ENCODE measurements at regions not wholly inside any gene's neighbourhood (a gene's known extent, or its start where the extent isn't known, plus 50 kb on each side); places are given as distances from the start of the nearest gene placed in this dataset.

DNA sequence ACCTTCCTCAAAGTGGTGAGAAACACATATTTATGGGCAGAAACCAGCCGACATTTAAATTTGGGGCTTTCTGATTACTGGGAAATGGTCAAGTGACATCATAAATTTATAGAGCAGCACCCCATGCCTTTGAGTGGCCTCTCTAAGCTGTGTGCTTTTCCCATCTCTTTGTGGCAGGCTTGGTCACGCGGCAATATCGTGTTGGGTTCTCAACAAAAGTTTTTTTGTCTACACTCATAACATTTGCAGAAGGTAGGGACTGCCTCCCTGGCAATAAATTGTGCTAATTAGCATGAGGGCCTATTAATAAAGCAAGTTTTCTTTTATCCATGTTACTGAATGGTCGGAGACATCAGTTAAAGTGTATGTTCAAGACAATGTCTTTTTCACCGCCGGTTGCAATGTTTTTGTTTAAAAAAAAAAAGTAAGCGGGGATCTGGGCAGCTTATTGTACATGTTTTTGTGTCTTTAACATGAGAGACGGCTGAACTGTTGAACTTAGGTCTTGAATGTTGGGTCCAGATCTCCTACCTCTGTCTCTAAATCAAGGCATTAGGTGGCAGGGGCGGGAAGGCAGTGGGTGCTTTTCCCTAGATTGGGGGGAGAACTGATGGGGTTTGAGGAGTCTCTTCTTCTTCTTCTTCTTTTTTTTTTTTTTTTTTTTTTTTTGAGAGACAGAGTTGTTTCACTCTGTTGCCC is 193.3 kb downstream of the PHETA1 start:
- no peak for TF ChIP-seq POLR2A (IDR thresholded peaks at IDR 0.05; ENCODE audit: borderline replicate concordance, extremely low read depth, insufficient read depth, insufficient read length)
- TF ChIP-seq, protein P1, sequence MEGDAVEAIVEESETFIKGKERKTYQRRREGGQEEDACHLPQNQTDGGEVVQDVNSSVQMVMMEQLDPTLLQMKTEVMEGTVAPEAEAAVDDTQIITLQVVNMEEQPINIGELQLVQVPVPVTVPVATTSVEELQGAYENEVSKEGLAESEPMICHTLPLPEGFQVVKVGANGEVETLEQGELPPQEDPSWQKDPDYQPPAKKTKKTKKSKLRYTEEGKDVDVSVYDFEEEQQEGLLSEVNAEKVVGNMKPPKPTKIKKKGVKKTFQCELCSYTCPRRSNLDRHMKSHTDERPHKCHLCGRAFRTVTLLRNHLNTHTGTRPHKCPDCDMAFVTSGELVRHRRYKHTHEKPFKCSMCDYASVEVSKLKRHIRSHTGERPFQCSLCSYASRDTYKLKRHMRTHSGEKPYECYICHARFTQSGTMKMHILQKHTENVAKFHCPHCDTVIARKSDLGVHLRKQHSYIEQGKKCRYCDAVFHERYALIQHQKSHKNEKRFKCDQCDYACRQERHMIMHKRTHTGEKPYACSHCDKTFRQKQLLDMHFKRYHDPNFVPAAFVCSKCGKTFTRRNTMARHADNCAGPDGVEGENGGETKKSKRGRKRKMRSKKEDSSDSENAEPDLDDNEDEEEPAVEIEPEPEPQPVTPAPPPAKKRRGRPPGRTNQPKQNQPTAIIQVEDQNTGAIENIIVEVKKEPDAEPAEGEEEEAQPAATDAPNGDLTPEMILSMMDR (IDR thresholded peaks at IDR 0.05 in 2 of 3, conservative IDR thresholded peaks at IDR 0.05 in 1 of 3; ENCODE audit: borderline replicate concordance in 1 of 3, insufficient read depth in 1 of 3, low read depth in 2 of 3, low read length in 2 of 3), result no peak
- TF ChIP-seq POLR2AphosphoS5 (IDR thresholded peaks at IDR 0.05; ENCODE audit: low read depth, low read length), result no peak
- no peak for TF ChIP-seq TCF7L2 (IDR thresholded peaks at IDR 0.05; ENCODE audit: borderline replicate concordance, extremely low read depth, insufficient read depth, insufficient read length)
- TF ChIP-seq, protein P2, sequence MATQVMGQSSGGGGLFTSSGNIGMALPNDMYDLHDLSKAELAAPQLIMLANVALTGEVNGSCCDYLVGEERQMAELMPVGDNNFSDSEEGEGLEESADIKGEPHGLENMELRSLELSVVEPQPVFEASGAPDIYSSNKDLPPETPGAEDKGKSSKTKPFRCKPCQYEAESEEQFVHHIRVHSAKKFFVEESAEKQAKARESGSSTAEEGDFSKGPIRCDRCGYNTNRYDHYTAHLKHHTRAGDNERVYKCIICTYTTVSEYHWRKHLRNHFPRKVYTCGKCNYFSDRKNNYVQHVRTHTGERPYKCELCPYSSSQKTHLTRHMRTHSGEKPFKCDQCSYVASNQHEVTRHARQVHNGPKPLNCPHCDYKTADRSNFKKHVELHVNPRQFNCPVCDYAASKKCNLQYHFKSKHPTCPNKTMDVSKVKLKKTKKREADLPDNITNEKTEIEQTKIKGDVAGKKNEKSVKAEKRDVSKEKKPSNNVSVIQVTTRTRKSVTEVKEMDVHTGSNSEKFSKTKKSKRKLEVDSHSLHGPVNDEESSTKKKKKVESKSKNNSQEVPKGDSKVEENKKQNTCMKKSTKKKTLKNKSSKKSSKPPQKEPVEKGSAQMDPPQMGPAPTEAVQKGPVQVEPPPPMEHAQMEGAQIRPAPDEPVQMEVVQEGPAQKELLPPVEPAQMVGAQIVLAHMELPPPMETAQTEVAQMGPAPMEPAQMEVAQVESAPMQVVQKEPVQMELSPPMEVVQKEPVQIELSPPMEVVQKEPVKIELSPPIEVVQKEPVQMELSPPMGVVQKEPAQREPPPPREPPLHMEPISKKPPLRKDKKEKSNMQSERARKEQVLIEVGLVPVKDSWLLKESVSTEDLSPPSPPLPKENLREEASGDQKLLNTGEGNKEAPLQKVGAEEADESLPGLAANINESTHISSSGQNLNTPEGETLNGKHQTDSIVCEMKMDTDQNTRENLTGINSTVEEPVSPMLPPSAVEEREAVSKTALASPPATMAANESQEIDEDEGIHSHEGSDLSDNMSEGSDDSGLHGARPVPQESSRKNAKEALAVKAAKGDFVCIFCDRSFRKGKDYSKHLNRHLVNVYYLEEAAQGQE (IDR thresholded peaks at IDR 0.05; ENCODE audit: low read depth), result no peak
- no peak for TF ChIP-seq RAD21 (IDR thresholded peaks at IDR 0.05; ENCODE audit: low read depth)
- no peak for TF ChIP-seq CEBPB (IDR thresholded peaks at IDR 0.05; ENCODE audit: low read depth)
- TF ChIP-seq JUND (IDR thresholded peaks at IDR 0.05), result no peak
